ENCODE measurements at regions not wholly inside any gene's neighbourhood (a gene's known extent, or its start where the extent isn't known, plus 50 kb on each side); places are given as distances from the start of the nearest gene placed in this dataset.

DNA sequence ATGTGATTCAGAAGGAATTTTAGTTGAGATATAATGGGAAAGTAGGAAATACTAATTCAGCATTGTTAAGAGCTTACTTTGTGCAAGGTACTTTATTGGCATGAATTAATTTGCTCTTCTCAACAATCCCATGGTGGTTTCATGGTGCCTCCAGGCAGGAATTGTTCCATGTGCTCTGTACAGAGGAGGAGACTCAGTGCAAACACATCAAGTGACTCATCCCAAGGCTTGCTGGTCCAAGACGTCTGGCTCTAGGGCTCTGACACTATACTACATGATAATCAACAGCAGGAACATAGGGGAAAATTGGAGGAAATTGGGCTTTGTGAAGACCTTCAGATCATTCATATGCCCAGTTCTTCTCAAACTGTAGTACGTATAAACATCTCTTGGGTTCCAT lies 66.5 kb upstream of the PRKG1 start:
- no CpG with 5 or more reads among the region's 2 CpGs for WGBS (ENCODE audit: extremely low coverage, insufficient read length, low lambda C conversion rate)

More for the DNA sequence above, 66.5 kb upstream of the PRKG1 start:
- Histone ChIP-seq H3K18ac (ENCODE audit: insufficient read length, low read depth, low read length) (no peak overlapping the region), H3K27me3 (ENCODE audit: insufficient read depth, low read length) (no peaks in the 10 kb centered on the region), H3K4me1 (ENCODE audit: insufficient read depth, low read length) (0 out of 2 replicates have a peak, but pooled peaks cover 3% of the 10 kb centered on the region), H2BK120ac (ENCODE audit: low read depth, low read length, poor library complexity, severe bottlenecking) (no peak overlapping the region), H3K4me2 (ENCODE audit: insufficient read depth, insufficient read length, low read length) (no peak overlapping the region), H2AFZ (ENCODE audit: low read length) (no peak overlapping the region), H3K14ac (ENCODE audit: insufficient read depth, low read length) (no peak overlapping the region), H4K5ac (ENCODE audit: insufficient read length, low read depth, low read length) (no peak overlapping the region), H3K79me1 (ENCODE audit: insufficient read depth, low read depth, low read length, poor library complexity, severe bottlenecking) (no peaks in the 10 kb centered on the region), H3K79me2 (ENCODE audit: insufficient read depth, low read length) (no peaks in the 10 kb centered on the region), H2BK20ac (ENCODE audit: low read depth, low read length, poor library complexity, severe bottlenecking) (no peak overlapping the region), H2BK12ac (ENCODE audit: insufficient read length, low read depth, low read length) (no peak overlapping the region), H4K91ac (ENCODE audit: insufficient read length, low read depth, low read length) (no peak overlapping the region), H4K20me1 (ENCODE audit: control insufficient read depth, insufficient read depth, insufficient read length) (no peaks in the 10 kb centered on the region), H3K9me3 (ENCODE audit: control insufficient read depth, low read depth, low read length) (no peaks in the 10 kb centered on the region), H2AK5ac (ENCODE audit: insufficient read length, low read length) (no peak overlapping the region), H3K4ac (ENCODE audit: low read depth, low read length) (no peak overlapping the region), H3K9ac (ENCODE audit: extremely low read depth, insufficient read length, low read length) (no peak overlapping the region), H3K23me2 (ENCODE audit: insufficient read length, low read depth, low read length, poor library complexity, severe bottlenecking) (no peaks in the 10 kb centered on the region), H2BK5ac (ENCODE audit: insufficient read length, low read length) (no peak overlapping the region), H2BK15ac (ENCODE audit: low read depth, low read length) (no peak overlapping the region), H3K56ac (ENCODE audit: insufficient read length, low read depth, low read length) (no peak overlapping the region), H4K8ac (replicated peaks; ENCODE audit: insufficient read length, low read depth, low read length) (no peak overlapping the region), H3T11ph (ENCODE audit: low read length) (no peak overlapping the region), H3K23ac (ENCODE audit: insufficient read length, low read depth, low read length) (no peak overlapping the region), H3K27ac (ENCODE audit: insufficient read length, low read depth, low read length) (no peak overlapping the region)
- Mint-ChIP-seq H3K4me3 (no peak overlapping the region), H3K27ac (no peak overlapping the region; a peak in 1 of 7 replicates), H3K9me3 (peaks cover 0 to 3% of the 10 kb centered on the region in 2 experiments; a peak in 1 of 5 replicates), H3K27me3 (ENCODE audit: low read depth) (no peaks in the 10 kb centered on the region), H3K4me1 (peaks cover 14 to 22% of the 10 kb centered on the region in 2 experiments), H3K36me3 (ENCODE audit: insufficient read depth in 1 of 3, low read depth in 3 of 3) (peaks cover 0 to 2% (median 0%) of the 10 kb centered on the region in 3 experiments; a peak in 1 of 7 replicates)
- DNase-seq: no peak
- TF ChIP-seq, protein P1, sequence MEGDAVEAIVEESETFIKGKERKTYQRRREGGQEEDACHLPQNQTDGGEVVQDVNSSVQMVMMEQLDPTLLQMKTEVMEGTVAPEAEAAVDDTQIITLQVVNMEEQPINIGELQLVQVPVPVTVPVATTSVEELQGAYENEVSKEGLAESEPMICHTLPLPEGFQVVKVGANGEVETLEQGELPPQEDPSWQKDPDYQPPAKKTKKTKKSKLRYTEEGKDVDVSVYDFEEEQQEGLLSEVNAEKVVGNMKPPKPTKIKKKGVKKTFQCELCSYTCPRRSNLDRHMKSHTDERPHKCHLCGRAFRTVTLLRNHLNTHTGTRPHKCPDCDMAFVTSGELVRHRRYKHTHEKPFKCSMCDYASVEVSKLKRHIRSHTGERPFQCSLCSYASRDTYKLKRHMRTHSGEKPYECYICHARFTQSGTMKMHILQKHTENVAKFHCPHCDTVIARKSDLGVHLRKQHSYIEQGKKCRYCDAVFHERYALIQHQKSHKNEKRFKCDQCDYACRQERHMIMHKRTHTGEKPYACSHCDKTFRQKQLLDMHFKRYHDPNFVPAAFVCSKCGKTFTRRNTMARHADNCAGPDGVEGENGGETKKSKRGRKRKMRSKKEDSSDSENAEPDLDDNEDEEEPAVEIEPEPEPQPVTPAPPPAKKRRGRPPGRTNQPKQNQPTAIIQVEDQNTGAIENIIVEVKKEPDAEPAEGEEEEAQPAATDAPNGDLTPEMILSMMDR (conservative IDR thresholded peaks at IDR 0.05): no peak

All from H9 (cell line).